HL-60 (cell line): ENCODE measurements at regions not wholly inside any gene's neighbourhood (a gene's known extent, or its start where the extent isn't known, plus 50 kb on each side); places are given as distances from the start of the nearest gene placed in this dataset.

Experiments used
- CTCF ChIP-seq: IDR thresholded peaks from one replicate; pipeline ENCODE4 v1.5.1; 2011; ENCODE audit warnings: low read length, control low read depth, inconsistent platforms; ENCODE audit not compliant: insufficient read depth
- GABPA ChIP-seq: IDR thresholded peaks from 2 replicates; pipeline ENCODE4 v1.6.1; 2012; ENCODE audit warnings: low read depth
- POLR2AphosphoS5 ChIP-seq: IDR thresholded peaks from 2 replicates; pipeline ENCODE4 v1.6.1; 2012; ENCODE audit warnings: low read depth
- REST ChIP-seq: IDR thresholded peaks from 2 replicates; pipeline ENCODE4 v1.6.1; 2012; ENCODE audit warnings: low read depth; ENCODE audit not compliant: insufficient replicate concordance
- SPI1 ChIP-seq: IDR thresholded peaks from 2 replicates; pipeline ENCODE4 v1.6.1; 2012; ENCODE audit warnings: low read depth, mild to moderate bottlenecking, borderline replicate concordance

GRCh38 chr7:145848691-145849090, 267.9 kb upstream of the CNTNAP2 start:
- TF ChIP-seq CTCF (no peak), REST (no peak), POLR2AphosphoS5 (no peak), GABPA (no peak), SPI1 (no peak)
